H9 (cell line): ENCODE measurements at regions not wholly inside any gene's neighbourhood (a gene's known extent, or its start where the extent isn't known, plus 50 kb on each side); places are given as distances from the start of the nearest gene placed in this dataset.

Source experiments
- DNase-seq: peaks from one replicate; pipeline ENCODE4 v3.0.0-alpha.2; 2017
- H2AFZ ChIP-seq: one replicate; pipeline ENCODE4 v1.6.1; 2013; ENCODE audit warnings: mild to moderate bottlenecking, low read length, control low read depth, moderate library complexity
- H2AK5ac ChIP-seq: 2 replicates; pipeline ENCODE4 v1.6.1; 2013; ENCODE audit warnings: low read length, control low read depth, mixed read lengths; ENCODE audit not compliant: insufficient read length
- H2BK120ac ChIP-seq: one replicate; pipeline ENCODE4 v1.6.1; 2013; ENCODE audit warnings: low read depth, mild to moderate bottlenecking, low read length, control low read depth, inconsistent platforms; ENCODE audit not compliant: poor library complexity, severe bottlenecking
- H2BK12ac ChIP-seq: 2 replicates; pipeline ENCODE4 v1.6.1; 2013; ENCODE audit warnings: low read length, control low read depth, mixed read lengths, low read depth; ENCODE audit not compliant: insufficient read length
- H2BK15ac ChIP-seq: 2 replicates; pipeline ENCODE4 v1.6.1; 2013; ENCODE audit warnings: low read depth, low read length, control low read depth
- H2BK20ac ChIP-seq: one replicate; pipeline ENCODE4 v1.6.1; 2013; ENCODE audit warnings: low read depth, mild to moderate bottlenecking, low read length, control low read depth, inconsistent platforms; ENCODE audit not compliant: poor library complexity, severe bottlenecking
- H2BK5ac ChIP-seq: 2 replicates; pipeline ENCODE4 v1.6.1; 2013; ENCODE audit warnings: low read length, control low read depth, mixed read lengths; ENCODE audit not compliant: insufficient read length
- H3K14ac ChIP-seq: 2 replicates; pipeline ENCODE4 v1.6.1; 2013; ENCODE audit warnings: low read length, control low read depth; ENCODE audit not compliant: insufficient read depth
- H3K18ac ChIP-seq: 2 replicates; pipeline ENCODE4 v1.6.1; 2013; ENCODE audit warnings: low read depth, mild to moderate bottlenecking, mixed read lengths, low read length, control low read depth; ENCODE audit not compliant: insufficient read length
- H3K23ac ChIP-seq: 2 replicates; pipeline ENCODE4 v1.6.1; 2013; ENCODE audit warnings: low read length, control low read depth, mixed read lengths, low read depth; ENCODE audit not compliant: insufficient read length
- H3K23me2 ChIP-seq: 2 replicates; pipeline ENCODE4 v1.6.1; 2013; ENCODE audit warnings: low read depth, mild to moderate bottlenecking, mixed read lengths, low read length, control low read depth; ENCODE audit not compliant: insufficient read length, poor library complexity, severe bottlenecking
- H3K27ac ChIP-seq: 2 replicates; pipeline ENCODE4 v1.5.1; 2013; ENCODE audit warnings: low read length, control low read depth, mixed read lengths, low read depth; ENCODE audit not compliant: insufficient read length
- H3K27me3 ChIP-seq: 2 replicates; pipeline ENCODE4 v1.6.1; 2013; ENCODE audit warnings: low read length, control low read depth, inconsistent platforms; ENCODE audit not compliant: insufficient read depth
- H3K4ac ChIP-seq: 2 replicates; pipeline ENCODE4 v1.6.1; 2013; ENCODE audit warnings: low read depth, mild to moderate bottlenecking, control low read depth, inconsistent platforms, low read length, moderate library complexity
- H3K4me1 ChIP-seq: 2 replicates; pipeline ENCODE4 v1.6.1; 2013; ENCODE audit warnings: low read length, control low read depth, inconsistent platforms; ENCODE audit not compliant: insufficient read depth
- H3K4me2 ChIP-seq: 2 replicates; pipeline ENCODE4 v1.6.1; 2013; ENCODE audit warnings: low read length, control low read depth, mixed read lengths; ENCODE audit not compliant: insufficient read length, insufficient read depth
- H3K56ac ChIP-seq: 2 replicates; pipeline ENCODE4 v1.6.1; 2013; ENCODE audit warnings: low read depth, mild to moderate bottlenecking, mixed read lengths, low read length, control low read depth; ENCODE audit not compliant: insufficient read length
- H3K79me1 ChIP-seq: 2 replicates; pipeline ENCODE4 v1.6.1; 2013; ENCODE audit warnings: low read depth, mild to moderate bottlenecking, moderate library complexity, low read length, control low read depth, inconsistent platforms; ENCODE audit not compliant: insufficient read depth, poor library complexity, severe bottlenecking
- H3K79me2 ChIP-seq: 2 replicates; pipeline ENCODE4 v1.6.1; 2013; ENCODE audit warnings: low read length, control low read depth, inconsistent platforms; ENCODE audit not compliant: insufficient read depth
- H3K9ac ChIP-seq: 2 replicates; pipeline ENCODE4 v1.6.1; 2013; ENCODE audit warnings: low read length, control low read depth, mixed read lengths; ENCODE audit not compliant: insufficient read length; ENCODE audit errors: extremely low read depth
- H3K9me3 ChIP-seq: one replicate; pipeline ENCODE4 v1.6.1; 2013; ENCODE audit warnings: low read depth, low read length, inconsistent platforms; ENCODE audit not compliant: control insufficient read depth
- H3T11ph ChIP-seq: one replicate; pipeline ENCODE4 v1.6.1; 2013; ENCODE audit warnings: mild to moderate bottlenecking, low read length, control low read depth, inconsistent platforms
- H4K20me1 ChIP-seq: one replicate; pipeline ENCODE4 v1.6.1; 2013; ENCODE audit not compliant: control insufficient read depth, insufficient read length, insufficient read depth
- H4K5ac ChIP-seq: 2 replicates; pipeline ENCODE4 v1.6.1; 2013; ENCODE audit warnings: low read depth, mild to moderate bottlenecking, mixed read lengths, low read length, control low read depth; ENCODE audit not compliant: insufficient read length
- H4K8ac ChIP-seq: replicated peaks from 2 replicates; pipeline ENCODE4 v1.6.1; 2013; ENCODE audit warnings: low read length, control low read depth, mixed read lengths, low read depth; ENCODE audit not compliant: insufficient read length
- H4K91ac ChIP-seq: 2 replicates; pipeline ENCODE4 v1.6.1; 2013; ENCODE audit warnings: low read depth, mild to moderate bottlenecking, moderate library complexity, mixed read lengths, low read length, control low read depth; ENCODE audit not compliant: insufficient read length
- H3K27ac Mint-ChIP-seq, 3 experiments: 2 replicates in 2 of 3; 3 replicates in 1 of 3; pipeline ENCODE4 v1.8.0; 2020 to 2021; ENCODE audit warnings: mixed read lengths in 3 of 3, mild to moderate bottlenecking in 1 of 3, moderate library complexity in 1 of 3
- H3K27me3 Mint-ChIP-seq: 2 replicates; pipeline ENCODE4 v1.8.0; 2021; ENCODE audit warnings: low read depth, mild to moderate bottlenecking, moderate library complexity, mixed read lengths
- H3K36me3 Mint-ChIP-seq, 3 experiments: 2 replicates in 2 of 3; 3 replicates in 1 of 3; pipeline ENCODE4 v1.8.0; 2020 to 2021; ENCODE audit warnings: low read depth in 3 of 3, mixed read lengths in 3 of 3; ENCODE audit not compliant: insufficient read depth in 1 of 3
- H3K4me1 Mint-ChIP-seq, 2 experiments: 2 replicates each; pipeline ENCODE4 v1.8.0; 2020; ENCODE audit warnings: mixed read lengths in 2 of 2
- H3K4me3 Mint-ChIP-seq, 2 experiments: 2 replicates in 1 of 2; 3 replicates in 1 of 2; pipeline ENCODE4 v1.8.0; 2020 to 2021; ENCODE audit warnings: mild to moderate bottlenecking in 2 of 2, mixed read lengths in 2 of 2, moderate library complexity in 1 of 2
- H3K9me3 Mint-ChIP-seq, 2 experiments: 2 replicates in 1 of 2; 3 replicates in 1 of 2; pipeline ENCODE4 v1.8.0; 2020; ENCODE audit warnings: mild to moderate bottlenecking in 2 of 2, mixed read lengths in 2 of 2, moderate library complexity in 1 of 2
- CTCF ChIP-seq: fragments of 200-600 bp; sonication (generic); conservative IDR thresholded peaks from 3 replicates; pipeline ENCODE4 v1.8.0; 2021; ENCODE audit warnings: antibody characterized with exemption, mild to moderate bottlenecking
- WGBS: extraction: QIAGEN DNeasy Blood & Tissue Kit; methylation state at CpG from one replicate; pipeline ENCODE4 v1.1.7; 2013; ENCODE audit warnings: missing lambda C conversion rate, low lambda C conversion rate, mixed read lengths; ENCODE audit not compliant: insufficient read length; ENCODE audit errors: extremely low coverage; 5-methylcytosine and 5-hydroxymethylcytosine counted together

- Histone ChIP-seq H3K23ac (no peak overlapping the region), H3K14ac (no peak overlapping the region), H2AK5ac (no peak overlapping the region), H4K20me1 (no peaks in the 10 kb centered on the region), H3K4me1 (no peaks in the 10 kb centered on the region), H3K79me1 (no peaks in the 10 kb centered on the region), H2BK12ac (no peak overlapping the region), H2BK120ac (no peak overlapping the region), H4K5ac (no peak overlapping the region), H3K9ac (no peak overlapping the region), H3K23me2 (no peaks in the 10 kb centered on the region), H2AFZ (no peak overlapping the region), H2BK15ac (no peak overlapping the region), H3K27ac (no peak overlapping the region), H4K91ac (no peak overlapping the region), H3K9me3 (no peaks in the 10 kb centered on the region), H2BK20ac (no peak overlapping the region), H3K27me3 (no peaks in the 10 kb centered on the region), H3K4me2 (no peak overlapping the region), H4K8ac (no peak overlapping the region), H3K79me2 (no peaks in the 10 kb centered on the region), H2BK5ac (no peak overlapping the region), H3T11ph (no peak overlapping the region), H3K4ac (no peak overlapping the region), H3K18ac (no peak overlapping the region), H3K56ac (no peak overlapping the region)
- H3K4me1 Mint-ChIP-seq = no peaks in the 10 kb centered on the region
- H3K9me3 Mint-ChIP-seq = no peaks in the 10 kb centered on the region
- H3K27ac Mint-ChIP-seq = no peak overlapping the region
- WGBS = no CpG with 5 or more reads among the region's 1 CpG
- no peak for TF ChIP-seq CTCF
- no peaks in the 10 kb centered on the region for H3K27me3 Mint-ChIP-seq
- H3K4me3 Mint-ChIP-seq = no peak overlapping the region
- no peak for DNase-seq
- H3K36me3 Mint-ChIP-seq = no peaks in the 10 kb centered on the region
Observed at GRCh38 chr3:148600440-148600839, 97.3 kb upstream of the AGTR1 start.
